ENCODE measurements at regions not wholly inside any gene's neighbourhood (a gene's known extent, or its start where the extent isn't known, plus 50 kb on each side); places are given as distances from the start of the nearest gene placed in this dataset.

- H3K4me2 ChIP-seq (ENCODE audit: insufficient read depth, low read length): no peak overlapping the region
- H3K36me3 ChIP-seq (ENCODE audit: control insufficient read depth in 2 of 2, extremely low read depth in 1 of 2, insufficient read depth in 2 of 2, low read length in 2 of 2): no peaks in the 10 kb centered on the region
- no peaks in the 10 kb centered on the region for H3K79me2 ChIP-seq (ENCODE audit: control insufficient read depth, insufficient read depth, low read length)
- no peak overlapping the region for H3K9ac ChIP-seq (replicated peaks; ENCODE audit: extremely low read depth, insufficient read depth, low read length)
- no peaks in the 10 kb centered on the region for H3K9me3 ChIP-seq (replicated peaks; ENCODE audit: control insufficient read depth, insufficient read depth, low read length)
- CTCF ChIA-PET: interaction anchor here (1.5 to 6.9 kb wide), 12 partner anchors 9 to 669 kb away, joined by 3 to 217 read pairs (median 17); partner anchors contain the start of gene ATP11B
- peaks cover 5% of the 10 kb centered on the region for H3K4me1 ChIP-seq (ENCODE audit: control insufficient read depth, extremely low read depth, insufficient read depth, low read length)
- H3K27me3 ChIP-seq (ENCODE audit: control insufficient read depth in 2 of 2, insufficient read depth in 2 of 2, low read length in 2 of 2): peaks cover 0 to 2% of the 10 kb centered on the region in 2 experiments
- H3K4me3 ChIP-seq (replicated peaks in 1 of 3; ENCODE audit: insufficient read depth in 1 of 3, low read depth in 1 of 3, low read length in 3 of 3): no peak overlapping the region
- no peak overlapping the region for H3K27ac ChIP-seq (ENCODE audit: insufficient read depth, low read depth, low read length)
- no TSS peak for BruUV-seq (replicated peaks)
- DNase-seq (ENCODE audit: low read depth, low spot score): no peak
- no peak for FAIRE-seq
- TF ChIP-seq FOS (IDR thresholded peaks at IDR 0.05; ENCODE audit: borderline replicate concordance, insufficient read depth, low read length) (no peak), POLR2A (IDR thresholded peaks at IDR 0.05; ENCODE audit: low read depth, low read length) (no peak), CTCF (IDR thresholded peaks at IDR 0.05; ENCODE audit: extremely low read depth in 1 of 2, insufficient read depth in 1 of 2, low read depth in 1 of 2, low read length in 2 of 2) (no peak), GATA2 (IDR thresholded peaks at IDR 0.05; ENCODE audit: insufficient read depth, insufficient read length, low read depth, low read length) (no peak), EZH2 (IDR thresholded peaks at IDR 0.05; ENCODE audit: borderline replicate concordance, low read depth, low read length, severe bottlenecking) (no peak), POLR2AphosphoS5 (IDR thresholded peaks at IDR 0.05; ENCODE audit: insufficient read depth, low read depth, low read length) (no peak), MYC (IDR thresholded peaks at IDR 0.05; ENCODE audit: low read depth, low read length) (no peak), JUN (IDR thresholded peaks at IDR 0.05; ENCODE audit: borderline replicate concordance, insufficient read depth, insufficient read length, low read depth) (no peak), MAX (IDR thresholded peaks at IDR 0.05; ENCODE audit: insufficient read depth, insufficient read length) (no peak)
- H3K9me1 ChIP-seq (replicated peaks; ENCODE audit: control insufficient read depth, extremely low read depth, insufficient read depth, low read length): no peaks in the 10 kb centered on the region
- POLR2A ChIA-PET: no interaction called here
- intact Hi-C loops (cut with micrococcal nuclease): loop anchor here (5.0 kb wide), 2 partner anchors 194 to 474 kb away; no protein-coding TSS in a partner anchor
- H4K20me1 ChIP-seq (replicated peaks; ENCODE audit: control insufficient read depth, extremely low read depth, insufficient read depth, low read length): no peaks in the 10 kb centered on the region
- dilution Hi-C loops (cut with MboI; ENCODE audit: extremely low pct_ligation_motif_present, low sequenced_read_pairs): no loop called here
- no peak overlapping the region for H2AFZ ChIP-seq (ENCODE audit: low read depth, low read length)
Measured at GRCh38 chr3:182713111-182713510, 80.2 kb upstream of the ATP11B start.
